RCC 7860 (cell line): ENCODE measurements at regions not wholly inside any gene's neighbourhood (a gene's known extent, or its start where the extent isn't known, plus 50 kb on each side); places are given as distances from the start of the nearest gene placed in this dataset.
"Not testable (repeated sequence)": the region's sequence is repeated elsewhere in the genome, so short reads cannot be mapped to it uniquely, and the experiment has no call there.

Experiments used
- DNase-seq: peaks from one replicate; pipeline ENCODE4 v3.0.0-alpha.2; 2015; ENCODE audit warnings: low spot score
- FAIRE-seq: peaks from 2 replicates; lab custom pipeline; 2012; peaks lifted over from hg19 to GRCh38; lab: Jason Lieb, UNC

DNA sequence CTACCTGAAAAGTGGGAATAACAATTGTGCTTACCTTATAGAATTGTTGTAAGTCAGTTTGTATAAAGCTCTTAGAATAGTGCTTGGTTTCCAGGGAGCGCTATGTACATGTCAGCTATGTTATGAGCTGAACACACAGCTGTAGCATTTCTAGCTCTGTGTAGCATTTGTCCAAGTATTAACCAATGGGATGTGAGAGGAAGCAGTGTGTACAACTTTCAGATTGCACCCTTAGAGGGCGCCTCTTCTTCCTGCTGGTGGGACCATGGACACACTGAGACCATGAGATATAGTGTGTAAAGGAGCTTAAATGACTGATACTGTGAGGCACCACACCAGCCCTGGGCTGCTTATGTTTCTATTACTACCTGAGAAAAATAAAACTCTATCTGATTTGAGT, 380.2 kb downstream of the LNPK start:
- DNase-seq, result no peak
- FAIRE-seq, result no peak

DNA sequence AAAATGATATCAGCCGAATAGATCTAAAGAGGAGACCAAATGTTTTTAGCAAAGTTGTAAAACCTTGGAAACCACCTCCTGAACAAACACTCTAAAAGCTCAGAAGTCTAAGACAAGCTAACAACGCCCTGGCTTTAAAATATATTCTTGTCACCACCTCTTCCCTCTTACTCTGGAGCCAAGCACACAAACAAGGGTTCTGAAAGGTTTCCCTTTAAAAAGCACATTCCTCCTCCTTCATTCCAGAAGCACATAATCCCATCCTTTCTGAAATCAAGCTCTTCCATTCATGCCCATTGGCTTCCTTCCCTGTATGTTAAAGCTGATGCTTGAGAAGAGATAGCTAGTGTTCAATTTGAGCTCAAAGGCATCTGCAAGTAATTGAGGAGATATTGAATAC, 382.0 kb downstream of the LNPK start:
- FAIRE-seq (no peak), DNase-seq (no peak)

GRCh38 chr2:175619179-175620045, 382.7 kb downstream of the LNPK start:
- FAIRE-seq, result no peak
- DNase-seq, result no peak

- FAIRE-seq, result no peak
- DNase-seq, result no peak
Measured at GRCh38 chr2:175612280-175612679, 389.8 kb downstream of the LNPK start.

- FAIRE-seq (no peak), DNase-seq (no peak)
Measured at GRCh38 chr2:175606010-175606841, 395.8 kb downstream of the LNPK start.

DNA sequence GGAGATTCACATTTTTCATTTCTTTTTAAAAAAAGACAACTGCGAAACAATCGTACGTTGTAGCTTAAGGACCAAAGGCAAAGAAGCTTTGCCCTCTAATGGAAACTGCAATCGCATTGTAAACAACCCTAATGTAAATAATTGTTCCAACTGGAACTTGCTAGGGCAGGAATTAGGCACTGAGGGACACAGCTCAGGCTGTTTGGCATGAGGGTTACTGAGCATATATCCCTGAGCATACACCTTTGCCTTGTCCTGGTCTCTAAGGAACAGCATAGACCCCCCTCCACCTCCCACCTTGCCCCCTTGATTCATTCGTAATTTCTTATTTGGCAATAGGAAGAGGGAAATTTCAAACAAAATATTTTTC, 396.4 kb downstream of the LNPK start:
- no peak for FAIRE-seq
- no peak for DNase-seq

DNA sequence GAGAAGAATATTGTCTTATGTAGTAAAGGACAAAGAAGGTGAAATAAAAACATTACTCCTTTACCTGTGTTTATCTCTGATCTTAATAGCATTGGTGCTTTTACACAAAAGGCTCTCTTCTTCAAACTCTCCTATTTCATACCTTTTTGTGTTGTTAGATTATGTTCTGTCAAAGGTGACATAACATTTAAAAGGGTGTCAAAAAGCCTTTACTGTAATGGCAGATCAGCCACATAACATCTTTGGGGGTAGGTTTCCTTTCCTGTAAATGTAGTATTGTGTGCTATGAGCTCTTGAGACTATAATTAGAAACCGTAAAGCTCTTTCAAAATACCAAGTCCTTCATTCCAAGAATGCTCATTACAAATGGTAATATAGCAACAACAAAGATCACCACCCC, 400.1 kb downstream of the LNPK start:
- no peak for FAIRE-seq
- DNase-seq, result no peak

- no peak for DNase-seq
Measured at GRCh38 chr2:175599966-175600831, 401.9 kb downstream of the LNPK start.

GRCh38 chr2:175597286-175597685, 404.8 kb downstream of the LNPK start:
- FAIRE-seq (no peak), DNase-seq (no peak)

More at GRCh38 chr2:175599966-175600831, 401.9 kb downstream of the LNPK start:
- FAIRE-seq, result no peak

DNA sequence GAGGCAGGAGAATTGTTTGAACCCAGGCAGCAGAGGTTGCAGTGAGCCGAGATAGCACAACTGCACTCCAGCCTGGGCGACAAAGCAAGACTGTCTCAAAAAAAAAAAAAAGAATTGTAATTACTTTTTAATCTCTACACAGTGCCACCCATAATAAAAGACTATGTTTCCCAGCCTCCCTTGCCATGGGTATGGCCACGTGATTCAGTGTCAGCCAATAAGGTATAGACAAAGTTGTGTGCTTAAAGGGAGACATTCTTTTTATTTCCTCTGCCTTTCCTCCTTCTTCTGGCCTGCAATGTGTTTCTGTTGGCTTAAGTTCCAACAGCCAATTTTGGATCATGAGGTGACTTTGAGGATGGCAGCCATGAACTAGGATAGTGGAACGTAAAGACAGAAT, 406.9 kb downstream of the LNPK start:
- FAIRE-seq, result no peak

DNA sequence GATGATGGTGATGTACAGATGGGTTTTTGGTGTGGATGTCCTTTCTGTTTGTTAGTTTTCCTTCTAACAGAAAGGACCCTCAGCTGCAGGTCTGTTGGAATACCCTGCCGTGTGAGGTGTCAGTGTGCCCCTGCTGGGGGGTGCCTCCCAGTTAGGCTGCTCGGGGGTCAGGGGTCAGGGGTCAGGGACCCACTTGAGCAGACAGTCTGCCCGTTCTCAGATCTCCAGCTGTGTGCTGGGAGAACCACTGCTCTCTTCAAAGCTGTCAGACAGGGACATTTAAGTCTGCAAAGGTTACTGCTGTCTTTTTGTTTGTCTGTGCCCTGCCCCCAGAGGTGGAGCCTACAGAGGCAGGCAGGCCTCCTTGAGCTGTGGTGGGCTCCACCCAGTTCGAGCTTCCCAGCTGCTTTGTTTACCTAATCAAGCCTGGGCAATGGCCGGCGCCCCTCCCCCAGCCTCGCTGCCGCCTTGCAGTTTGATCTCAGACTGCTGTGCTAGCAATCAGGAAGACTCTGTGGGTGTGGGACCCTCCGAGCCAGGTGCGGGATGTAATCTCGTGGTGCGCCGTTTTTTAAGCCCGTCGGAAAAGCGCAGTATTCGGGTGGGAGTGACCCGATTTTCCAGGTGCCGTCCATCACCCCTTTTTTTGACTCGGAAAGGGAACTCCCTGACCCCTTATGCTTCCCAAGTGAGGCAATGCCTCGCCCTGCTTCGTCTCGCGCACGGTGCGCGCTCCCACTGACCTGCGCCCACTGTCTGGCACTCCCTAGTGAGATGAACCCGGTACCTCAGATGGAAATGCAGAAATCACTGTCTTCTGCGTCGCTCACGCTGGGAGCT, 408.2 kb downstream of the LNPK start:
- not testable (repeated sequence) for FAIRE-seq, DNase-seq

More for the DNA sequence above, 406.9 kb downstream of the LNPK start:
- no peak for DNase-seq

GRCh38 chr2:175588213-175588612, 406.7 kb upstream of the ATP5MC3 start:
- not testable (repeated sequence) for FAIRE-seq

DNA sequence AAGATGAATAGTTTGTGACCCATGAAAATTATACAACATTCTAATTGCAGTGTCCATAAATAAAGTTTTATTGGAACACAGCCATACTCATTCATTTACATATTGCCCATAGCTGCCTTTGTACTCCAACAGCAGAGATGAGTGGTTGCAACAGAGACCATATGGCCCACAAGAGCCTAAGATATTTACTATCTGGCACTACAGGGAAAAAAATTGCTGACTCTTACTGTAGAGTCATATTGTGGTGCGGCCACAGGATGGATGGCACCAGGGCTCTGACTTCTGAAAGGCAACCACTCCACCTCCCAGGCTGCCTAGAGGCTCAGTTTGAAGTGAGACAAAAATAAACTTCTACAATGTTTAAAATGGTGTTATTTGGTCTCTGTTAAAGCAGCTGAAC, 404.0 kb upstream of the ATP5MC3 start:
- no peak for FAIRE-seq
- no peak for DNase-seq

More at GRCh38 chr2:175588213-175588612, 406.7 kb upstream of the ATP5MC3 start:
- DNase-seq, result not testable (repeated sequence)

- DNase-seq, result no peak
- no peak for FAIRE-seq
Measured at GRCh38 chr2:175580652-175581051, 399.1 kb upstream of the ATP5MC3 start.

GRCh38 chr2:175579646-175580045, 398.1 kb upstream of the ATP5MC3 start:
- DNase-seq (no peak), FAIRE-seq (no peak)

- DNase-seq (no peak), FAIRE-seq (no peak)
Measured at GRCh38 chr2:175577368-175577970, 396.0 kb upstream of the ATP5MC3 start.

- DNase-seq, result no peak
Measured at GRCh38 chr2:175576875-175577274, 395.4 kb upstream of the ATP5MC3 start.

DNA sequence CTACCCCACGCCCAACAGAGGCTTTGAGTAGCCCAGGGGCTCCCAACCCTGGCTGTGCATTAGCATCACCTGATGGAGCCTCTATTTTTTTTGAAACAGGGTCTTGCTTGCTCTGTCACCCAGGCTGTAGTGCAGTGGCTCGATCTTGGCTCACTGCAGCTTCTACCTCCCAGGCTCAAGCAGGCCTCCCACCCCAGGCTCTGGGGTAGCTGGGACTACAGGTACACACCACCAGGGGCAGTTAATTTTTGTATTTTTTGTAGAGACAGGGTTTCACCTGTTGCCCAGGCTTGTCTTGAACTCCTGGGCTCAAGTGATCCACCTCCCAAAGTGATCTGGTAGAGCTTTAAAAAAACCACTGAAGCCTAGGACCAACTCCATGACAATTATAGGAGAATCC, 394.8 kb upstream of the ATP5MC3 start:
- FAIRE-seq, result no peak
- no peak for DNase-seq

More at GRCh38 chr2:175576875-175577274, 395.4 kb upstream of the ATP5MC3 start:
- no peak for FAIRE-seq
